Suprapubic skin (tissue), 4 donors: ENCODE measurements at regions not wholly inside any gene's neighbourhood (a gene's known extent, or its start where the extent isn't known, plus 50 kb on each side); places are given as distances from the start of the nearest gene placed in this dataset.

Experiments used
- CTCF ChIP-seq, 2 donors: fragments of 200-600 bp in 1 of 2; fragments of 450-650 bp in 1 of 2; sonication (generic) in 1 of 2; IDR thresholded peaks; one replicate each; pipeline ENCODE4 v1.5.1; 2016 to 2019; ENCODE audit warnings: antibody characterized with exemption in 2 of 2, mild to moderate bottlenecking in 1 of 2, moderate library complexity in 1 of 2
- EP300 ChIP-seq: sonication (generic); formaldehyde crosslinking; IDR thresholded peaks from one replicate; pipeline ENCODE4 v1.6.1; 2017; ENCODE audit warnings: antibody characterized with exemption
- POLR2A ChIP-seq, 2 donors: fragments of 450-650 bp; IDR thresholded peaks; one replicate each; pipeline ENCODE4 v1.6.1; 2017; ENCODE audit warnings: antibody characterized with exemption in 2 of 2, mild to moderate bottlenecking in 2 of 2, moderate library complexity in 2 of 2
- POLR2AphosphoS5 ChIP-seq, 3 donors: sonication (generic); formaldehyde crosslinking; IDR thresholded peaks; one replicate each; pipeline ENCODE4 v1.6.1; 2017; ENCODE audit warnings: antibody characterized with exemption in 3 of 3

GRCh38 chr6:951399-952181, 258.7 kb upstream of the EXOC2 start:
- TF ChIP-seq POLR2AphosphoS5 (IDR thresholded peaks at IDR 0.05) (no peak), POLR2A (IDR thresholded peaks at IDR 0.05) (no peak), CTCF (IDR thresholded peaks at IDR 0.05) (no peak), EP300 (no peak)
